Astrocyte (in vitro differentiated cells and primary cell): ENCODE measurements at regions not wholly inside any gene's neighbourhood (a gene's known extent, or its start where the extent isn't known, plus 50 kb on each side); places are given as distances from the start of the nearest gene placed in this dataset.

Experiments
- DNase-seq: peaks from one replicate; pipeline ENCODE4 v3.0.0-alpha.2; 2010; ENCODE audit warnings: low read depth
- FAIRE-seq: peaks from 2 replicates; lab custom pipeline; 2011; peaks lifted over from hg19 to GRCh38; lab: Jason Lieb, UNC
- H2AFZ ChIP-seq: 2 replicates; pipeline ENCODE4 v1.6.0; 2012; ENCODE audit warnings: low read depth, low read length, inconsistent platforms
- H3K27ac ChIP-seq: 2 replicates; pipeline ENCODE4 v1.5.1; 2011; ENCODE audit warnings: low read depth, low read length, inconsistent platforms
- H3K27me3 ChIP-seq: 2 replicates; pipeline ENCODE4 v1.6.0; 2011; ENCODE audit warnings: low read length, inconsistent platforms; ENCODE audit not compliant: insufficient read depth
- H3K36me3 ChIP-seq: 2 replicates; pipeline ENCODE4 v1.5.1; 2011; ENCODE audit warnings: low read length, inconsistent platforms; ENCODE audit not compliant: insufficient read depth
- H3K4me1 ChIP-seq: 2 replicates; pipeline ENCODE4 v1.5.1; 2011; ENCODE audit warnings: low read length, inconsistent platforms; ENCODE audit not compliant: insufficient read depth
- H3K4me2 ChIP-seq: 2 replicates; pipeline ENCODE4 v1.6.0; 2012; ENCODE audit warnings: low read length, inconsistent platforms
- H3K4me3 ChIP-seq: 2 replicates; pipeline ENCODE4 v1.5.1; 2011; ENCODE audit warnings: low read depth, mild to moderate bottlenecking, low read length, inconsistent platforms; ENCODE audit not compliant: insufficient read depth
- H3K79me2 ChIP-seq: 2 replicates; pipeline ENCODE4 v1.6.0; 2012; ENCODE audit warnings: mild to moderate bottlenecking, low read length, inconsistent platforms; ENCODE audit not compliant: insufficient read depth
- H3K9ac ChIP-seq: 2 replicates; pipeline ENCODE4 v1.6.0; 2012; ENCODE audit warnings: mild to moderate bottlenecking, low read length, inconsistent platforms
- H3K9me3 ChIP-seq: 2 replicates; pipeline ENCODE4 v1.5.1; 2012; ENCODE audit warnings: low read depth, mild to moderate bottlenecking, low read length, inconsistent platforms; ENCODE audit not compliant: insufficient read depth
- H4K20me1 ChIP-seq: 2 replicates; pipeline ENCODE4 v1.6.0; 2012; ENCODE audit warnings: low read length, inconsistent platforms; ENCODE audit not compliant: insufficient read depth
- H3K27ac Mint-ChIP-seq: one replicate; pipeline ENCODE4 v1.8.0; 2021; ENCODE audit warnings: mild to moderate bottlenecking, mixed read lengths; ENCODE audit not compliant: unreplicated experiment
- H3K27me3 Mint-ChIP-seq: one replicate; pipeline ENCODE4 v1.8.0; 2021; ENCODE audit warnings: low read depth, mixed read lengths; ENCODE audit not compliant: unreplicated experiment
- H3K36me3 Mint-ChIP-seq: one replicate; pipeline ENCODE4 v1.8.0; 2021; ENCODE audit warnings: low read depth, mixed read lengths; ENCODE audit not compliant: unreplicated experiment
- H3K4me1 Mint-ChIP-seq: one replicate; pipeline ENCODE4 v1.8.0; 2021; ENCODE audit warnings: low read depth, mixed read lengths; ENCODE audit not compliant: unreplicated experiment
- H3K4me3 Mint-ChIP-seq: one replicate; pipeline ENCODE4 v1.8.0; 2021; ENCODE audit warnings: mild to moderate bottlenecking, moderate library complexity, mixed read lengths; ENCODE audit not compliant: unreplicated experiment
- H3K9me3 Mint-ChIP-seq: one replicate; pipeline ENCODE4 v1.8.0; 2021; ENCODE audit warnings: mild to moderate bottlenecking, mixed read lengths; ENCODE audit not compliant: unreplicated experiment
- EZH2 ChIP-seq: IDR thresholded peaks from 2 replicates; pipeline ENCODE4 v1.6.1; 2012; ENCODE audit warnings: mild to moderate bottlenecking, low read length, inconsistent platforms; ENCODE audit not compliant: insufficient read depth
- TF ChIP-seq, protein P1 (sequence below): IDR thresholded peaks from 2 replicates; pipeline ENCODE4 v1.5.1; 2011; ENCODE audit warnings: low read depth, mild to moderate bottlenecking, inconsistent platforms, low read length, moderate library complexity; ENCODE audit not compliant: insufficient read depth

DNA sequence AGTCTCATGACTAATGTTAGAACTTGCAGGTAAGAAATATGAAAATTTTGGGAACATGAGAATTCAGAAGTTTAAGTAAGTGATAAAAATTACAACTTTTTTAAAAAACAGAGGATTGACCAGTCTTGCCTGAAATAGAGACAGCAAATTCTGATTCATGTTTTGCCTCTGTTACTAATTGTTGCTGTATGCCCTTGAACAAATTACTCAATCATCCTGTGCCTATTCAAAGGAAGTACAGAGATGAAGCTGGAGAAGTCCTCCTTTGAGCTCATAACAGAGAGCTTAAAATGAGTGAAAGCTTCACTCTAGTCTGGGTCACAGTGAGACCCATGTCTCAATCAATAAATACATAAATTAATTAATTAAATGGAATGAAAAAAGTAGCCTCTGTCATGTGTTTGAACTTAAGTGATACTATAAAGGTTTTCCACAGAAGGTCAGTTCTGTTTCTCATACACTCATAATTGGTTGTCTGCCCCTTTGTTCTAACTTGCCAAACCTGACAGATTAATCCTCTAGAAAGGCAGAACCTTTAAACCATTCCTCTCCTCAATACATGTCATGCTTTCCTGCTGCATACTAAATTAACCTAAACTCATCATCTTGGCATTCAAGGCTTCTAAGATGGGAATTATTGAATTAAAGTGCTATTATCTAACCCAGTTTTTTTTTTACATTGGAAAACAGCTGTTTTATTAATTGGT is 374.6 kb upstream of the LRATD1 start:
- TF ChIP-seq EZH2: no peak
- TF ChIP-seq, protein P1, sequence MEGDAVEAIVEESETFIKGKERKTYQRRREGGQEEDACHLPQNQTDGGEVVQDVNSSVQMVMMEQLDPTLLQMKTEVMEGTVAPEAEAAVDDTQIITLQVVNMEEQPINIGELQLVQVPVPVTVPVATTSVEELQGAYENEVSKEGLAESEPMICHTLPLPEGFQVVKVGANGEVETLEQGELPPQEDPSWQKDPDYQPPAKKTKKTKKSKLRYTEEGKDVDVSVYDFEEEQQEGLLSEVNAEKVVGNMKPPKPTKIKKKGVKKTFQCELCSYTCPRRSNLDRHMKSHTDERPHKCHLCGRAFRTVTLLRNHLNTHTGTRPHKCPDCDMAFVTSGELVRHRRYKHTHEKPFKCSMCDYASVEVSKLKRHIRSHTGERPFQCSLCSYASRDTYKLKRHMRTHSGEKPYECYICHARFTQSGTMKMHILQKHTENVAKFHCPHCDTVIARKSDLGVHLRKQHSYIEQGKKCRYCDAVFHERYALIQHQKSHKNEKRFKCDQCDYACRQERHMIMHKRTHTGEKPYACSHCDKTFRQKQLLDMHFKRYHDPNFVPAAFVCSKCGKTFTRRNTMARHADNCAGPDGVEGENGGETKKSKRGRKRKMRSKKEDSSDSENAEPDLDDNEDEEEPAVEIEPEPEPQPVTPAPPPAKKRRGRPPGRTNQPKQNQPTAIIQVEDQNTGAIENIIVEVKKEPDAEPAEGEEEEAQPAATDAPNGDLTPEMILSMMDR: no peak
- Histone ChIP-seq H3K4me1 (peaks cover 8% of the 10 kb centered on the region), H3K9ac (no peak overlapping the region), H3K4me3 (no peak overlapping the region), H3K79me2 (no peaks in the 10 kb centered on the region), H3K27ac (no peak overlapping the region), H3K9me3 (no peaks in the 10 kb centered on the region), H3K27me3 (no peaks in the 10 kb centered on the region), H3K36me3 (no peaks in the 10 kb centered on the region), H4K20me1 (no peaks in the 10 kb centered on the region), H2AFZ (no peak overlapping the region), H3K4me2 (no peak overlapping the region)
- FAIRE-seq: no peak
- Mint-ChIP-seq H3K27ac (peak overlapping the region; percentile 86), H3K4me3 (no peak overlapping the region), H3K4me1 (peaks cover 34% of the 10 kb centered on the region), H3K36me3 (no peaks in the 10 kb centered on the region), H3K27me3 (no peaks in the 10 kb centered on the region), H3K9me3 (peaks cover 3% of the 10 kb centered on the region)
- no peak for DNase-seq

DNA sequence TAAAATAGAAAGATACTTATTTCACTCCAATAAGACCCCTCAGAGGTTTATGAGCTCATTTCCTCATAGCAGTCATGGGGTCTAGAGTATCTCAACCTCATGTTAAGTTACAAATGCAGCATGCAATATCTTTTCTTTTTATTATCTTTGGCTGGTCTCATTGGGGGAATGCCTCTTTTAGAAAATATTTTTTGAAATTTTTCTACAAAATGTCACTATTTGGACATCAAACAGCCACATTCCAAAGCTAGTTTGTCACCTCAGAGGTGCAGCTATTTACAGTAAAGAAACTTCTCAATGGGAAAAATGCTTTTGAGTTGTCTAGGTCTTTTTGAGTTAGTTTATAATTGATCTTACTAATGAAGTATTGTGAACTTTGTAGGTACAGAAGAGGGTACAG is 370.7 kb upstream of the LRATD1 start:
- TF ChIP-seq, protein P1: no peak
- DNase-seq (peak; percentile 31), FAIRE-seq (no peak)
- peaks cover 33% of the 10 kb centered on the region for H3K4me1 Mint-ChIP-seq
- Histone ChIP-seq H3K4me2 (peak overlapping the region; percentile 71), H4K20me1 (no peaks in the 10 kb centered on the region), H3K27me3 (no peaks in the 10 kb centered on the region), H3K9me3 (no peaks in the 10 kb centered on the region), H2AFZ (no peak overlapping the region), H3K79me2 (no peaks in the 10 kb centered on the region), H3K27ac (peak overlapping the region; percentile 54), H3K9ac (peak overlapping the region; percentile 20), H3K4me1 (peaks cover 8% of the 10 kb centered on the region), H3K36me3 (no peaks in the 10 kb centered on the region), H3K4me3 (no peak overlapping the region)
- peaks cover 3% of the 10 kb centered on the region for H3K9me3 Mint-ChIP-seq
- H3K4me3 Mint-ChIP-seq: no peak overlapping the region
- no peaks in the 10 kb centered on the region for H3K27me3 Mint-ChIP-seq
- H3K36me3 Mint-ChIP-seq: no peaks in the 10 kb centered on the region
- peak overlapping the region; percentile 75 for H3K27ac Mint-ChIP-seq

DNA sequence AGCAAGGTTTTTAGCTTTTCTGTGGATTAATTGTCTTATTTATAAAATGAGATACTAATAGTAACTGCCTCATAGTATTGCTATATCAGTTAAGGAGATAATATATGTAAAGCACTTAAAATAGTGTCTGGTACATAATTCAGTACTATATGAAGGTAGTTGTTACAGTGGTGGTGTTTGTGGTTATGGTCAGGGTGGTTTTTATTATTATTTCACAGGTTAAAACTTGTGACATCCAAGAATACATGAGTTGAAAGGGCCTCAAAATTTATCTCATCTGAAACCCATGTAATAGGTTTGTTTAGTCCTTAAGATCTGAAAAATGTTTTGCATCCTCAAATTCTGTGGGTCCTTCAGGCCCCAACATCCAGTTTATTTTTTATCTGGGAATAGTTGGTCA is 369.5 kb upstream of the LRATD1 start:
- no peaks in the 10 kb centered on the region for H3K36me3 Mint-ChIP-seq
- no peaks in the 10 kb centered on the region for H3K9me3 ChIP-seq
- H3K9me3 Mint-ChIP-seq: peaks cover 3% of the 10 kb centered on the region
- no peak overlapping the region for H2AFZ ChIP-seq
- H3K4me3 Mint-ChIP-seq: no peak overlapping the region
- peaks cover 22% of the 10 kb centered on the region for H3K4me1 Mint-ChIP-seq
- no peaks in the 10 kb centered on the region for H3K79me2 ChIP-seq
- no peak overlapping the region for H3K4me3 ChIP-seq
- no peak overlapping the region for H3K9ac ChIP-seq
- H3K4me1 ChIP-seq: peaks cover 8% of the 10 kb centered on the region
- no peaks in the 10 kb centered on the region for H3K36me3 ChIP-seq
- DNase-seq: no peak
- H4K20me1 ChIP-seq: no peaks in the 10 kb centered on the region
- no peaks in the 10 kb centered on the region for H3K27me3 ChIP-seq
- H3K27ac ChIP-seq: peak overlapping the region; percentile 54
- no peak for FAIRE-seq
- peak overlapping the region; percentile 75 for H3K27ac Mint-ChIP-seq
- peak overlapping the region; percentile 71 for H3K4me2 ChIP-seq
- no peaks in the 10 kb centered on the region for H3K27me3 Mint-ChIP-seq
- TF ChIP-seq, protein P1: no peak
